ENCODE measurements at regions not wholly inside any gene's neighbourhood (a gene's known extent, or its start where the extent isn't known, plus 50 kb on each side); places are given as distances from the start of the nearest gene placed in this dataset.
"Not testable (repeated sequence)": the region's sequence is repeated elsewhere in the genome, so short reads cannot be mapped to it uniquely, and the experiment has no call there.

DNA sequence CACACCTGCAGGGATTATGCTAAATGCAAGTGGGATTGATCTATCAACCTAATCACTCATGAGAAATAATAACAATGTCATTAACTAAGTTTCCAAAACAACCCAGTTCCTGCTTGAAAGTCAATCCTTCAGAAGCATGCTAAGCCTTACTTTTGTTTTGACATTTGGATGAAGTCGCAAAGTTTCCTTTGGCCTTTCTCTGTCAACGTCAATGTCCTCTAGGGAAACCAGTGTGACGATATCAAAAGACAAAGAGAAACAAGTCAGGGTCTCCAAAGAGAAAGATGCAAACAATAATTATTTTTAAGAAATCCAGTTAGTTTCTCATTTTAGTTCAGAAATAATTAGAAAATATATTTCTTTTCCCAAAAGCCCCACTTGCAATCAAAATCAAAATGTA lies 86.7 kb upstream of the SRD5A3 start:
- Mint-ChIP-seq H3K27ac (no peak overlapping the region), H3K36me3 (ENCODE audit: low read depth) (no peaks in the 10 kb centered on the region), H3K4me3 (no peak overlapping the region)

DNA sequence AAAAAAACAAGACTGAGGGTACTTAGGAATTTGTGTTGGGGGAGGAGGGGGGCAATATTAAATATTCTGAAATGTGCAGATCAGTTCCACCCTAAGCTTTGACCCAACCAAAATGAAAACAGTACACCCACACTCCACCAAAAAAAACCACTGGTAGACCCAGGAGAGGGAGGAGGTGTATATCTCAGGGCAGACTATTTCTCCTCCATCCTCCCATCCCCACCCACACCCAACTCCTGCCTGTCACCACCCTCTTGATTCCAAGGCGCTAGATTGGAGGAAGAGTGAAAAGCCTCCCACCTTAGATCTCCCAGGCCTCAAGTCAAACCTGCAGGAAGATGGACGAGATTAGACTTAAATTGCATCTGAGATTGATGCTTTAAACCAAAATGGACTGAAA lies 76.6 kb upstream of the SRD5A3 start:
- ATAC-seq (no peak), DNase-seq (no peak)
- H3K9me3 ChIP-seq (ENCODE audit: control insufficient read depth, low read length, poor library complexity, severe bottlenecking) = no peaks in the 10 kb centered on the region
- H3K4me1 Mint-ChIP-seq = no peaks in the 10 kb centered on the region
- H3K27me3 Mint-ChIP-seq = peaks cover 52% of the 10 kb centered on the region
- no peak overlapping the region for H3K4me3 Mint-ChIP-seq
- H3K36me3 Mint-ChIP-seq (ENCODE audit: low read depth) = no peaks in the 10 kb centered on the region
- no peak overlapping the region for H3K27ac Mint-ChIP-seq

More for the DNA sequence above, 86.7 kb upstream of the SRD5A3 start:
- H3K4me1 Mint-ChIP-seq = no peaks in the 10 kb centered on the region
- H3K27me3 Mint-ChIP-seq = peaks cover 42% of the 10 kb centered on the region
- H3K9me3 ChIP-seq (ENCODE audit: control insufficient read depth, low read length, poor library complexity, severe bottlenecking) = no peaks in the 10 kb centered on the region
- no peak for DNase-seq
- no peak for ATAC-seq

DNA sequence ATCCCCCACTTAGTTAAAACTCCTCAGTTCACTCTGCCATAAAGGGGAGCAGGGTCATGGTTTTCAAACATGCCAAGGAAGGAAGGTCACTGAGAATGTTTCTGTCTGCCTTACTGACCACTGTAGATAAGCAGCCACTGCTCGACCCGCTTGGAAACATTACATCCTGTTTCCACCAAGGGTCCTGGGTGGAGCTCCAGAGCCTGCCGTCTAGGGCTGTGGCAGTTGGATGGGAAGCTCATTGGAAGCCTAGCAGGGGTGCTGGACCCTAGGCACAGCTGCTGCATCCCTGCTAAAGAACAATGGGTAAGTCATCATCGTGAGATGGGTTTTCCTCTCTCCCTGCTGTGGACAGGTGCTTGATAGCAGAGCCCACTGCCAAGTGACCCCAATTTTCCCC lies 76.0 kb upstream of the SRD5A3 start:
- H3K4me3 Mint-ChIP-seq = no peak overlapping the region
- no peak for ATAC-seq
- peaks cover 57% of the 10 kb centered on the region for H3K27me3 Mint-ChIP-seq
- no peak overlapping the region for H3K27ac Mint-ChIP-seq
- no peaks in the 10 kb centered on the region for H3K36me3 Mint-ChIP-seq (ENCODE audit: low read depth)
- no peak for DNase-seq
- no peaks in the 10 kb centered on the region for H3K9me3 ChIP-seq (ENCODE audit: control insufficient read depth, low read length, poor library complexity, severe bottlenecking)
- H3K4me1 Mint-ChIP-seq = no peaks in the 10 kb centered on the region

DNA sequence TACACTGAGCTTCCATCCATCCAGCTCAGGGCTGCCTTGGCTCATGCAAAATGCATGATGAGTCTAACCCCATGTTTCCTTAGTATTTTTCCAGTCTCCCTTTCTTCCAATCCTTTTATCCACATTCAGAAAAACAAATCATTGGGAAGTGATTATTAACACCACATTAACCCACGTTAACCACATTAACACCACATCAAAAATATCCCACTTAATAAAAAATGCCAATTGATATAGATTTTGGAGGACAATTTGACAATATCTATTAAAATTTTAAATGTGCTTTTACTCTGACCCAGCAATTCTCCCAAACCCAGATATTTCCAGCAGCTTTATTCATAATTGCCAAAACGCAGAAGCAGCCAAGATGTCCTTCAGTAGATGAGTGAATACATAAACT lies 75.6 kb upstream of the SRD5A3 start:
- ATAC-seq = no peak
- H3K9me3 ChIP-seq (ENCODE audit: control insufficient read depth, low read length, poor library complexity, severe bottlenecking) = no peaks in the 10 kb centered on the region
- peaks cover 57% of the 10 kb centered on the region for H3K27me3 Mint-ChIP-seq
- H3K27ac Mint-ChIP-seq = no peak overlapping the region
- no peak overlapping the region for H3K4me3 Mint-ChIP-seq
- H3K36me3 Mint-ChIP-seq (ENCODE audit: low read depth) = no peaks in the 10 kb centered on the region
- no peak for DNase-seq
- no peaks in the 10 kb centered on the region for H3K4me1 Mint-ChIP-seq

- ATAC-seq = no peak
- no peaks in the 10 kb centered on the region for H3K4me1 Mint-ChIP-seq
- H3K4me3 Mint-ChIP-seq = no peak overlapping the region
- H3K27ac Mint-ChIP-seq = no peak overlapping the region
- no peak for DNase-seq
- no peaks in the 10 kb centered on the region for H3K36me3 Mint-ChIP-seq (ENCODE audit: low read depth)
- peaks cover 41% of the 10 kb centered on the region for H3K27me3 Mint-ChIP-seq
- H3K9me3 ChIP-seq (ENCODE audit: control insufficient read depth, low read length, poor library complexity, severe bottlenecking) = no peaks in the 10 kb centered on the region
These were observed 73.9 kb upstream of the SRD5A3 start for GRCh38 chr4:55272102-55272501.

- peaks cover 36% of the 10 kb centered on the region for H3K27me3 Mint-ChIP-seq
- H3K9me3 ChIP-seq (ENCODE audit: control insufficient read depth, low read length, poor library complexity, severe bottlenecking) = no peaks in the 10 kb centered on the region
- ATAC-seq (no peak), DNase-seq (no peak)
- no peaks in the 10 kb centered on the region for H3K36me3 Mint-ChIP-seq (ENCODE audit: low read depth)
- H3K4me3 Mint-ChIP-seq = no peak overlapping the region
- H3K27ac Mint-ChIP-seq = no peak overlapping the region
- H3K4me1 Mint-ChIP-seq = no peaks in the 10 kb centered on the region
These were observed 73.5 kb upstream of the SRD5A3 start for GRCh38 chr4:55272589-55272988.

DNA sequence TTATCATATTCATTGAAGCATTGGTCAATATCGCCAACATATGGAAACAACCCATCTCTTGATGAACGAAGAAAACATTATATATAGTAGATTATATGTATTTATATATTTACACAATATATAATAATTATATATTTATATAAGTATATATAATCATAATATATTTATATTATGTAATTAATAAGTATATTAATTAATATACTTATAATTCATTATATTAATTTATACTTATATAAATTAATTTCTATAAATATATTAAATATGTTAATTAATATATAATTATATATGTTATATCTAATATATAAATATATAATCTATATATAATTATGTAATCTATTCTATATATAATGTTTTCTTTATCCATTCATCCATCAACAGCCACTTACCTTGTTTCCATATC lies 69.0 kb upstream of the SRD5A3 start:
- H3K27ac Mint-ChIP-seq = no peak overlapping the region
- H3K27me3 Mint-ChIP-seq = peaks cover 18% of the 10 kb centered on the region
- DNase-seq = no peak
- no peaks in the 10 kb centered on the region for H3K36me3 Mint-ChIP-seq (ENCODE audit: low read depth)
- no peaks in the 10 kb centered on the region for H3K4me1 Mint-ChIP-seq
- H3K4me3 Mint-ChIP-seq = no peak overlapping the region
- H3K9me3 ChIP-seq (ENCODE audit: control insufficient read depth, low read length, poor library complexity, severe bottlenecking) = no peaks in the 10 kb centered on the region
- no peak for ATAC-seq

GRCh38 chr4:55278316-55278715 lies 67.7 kb upstream of the SRD5A3 start:
- H3K9me3 ChIP-seq (ENCODE audit: control insufficient read depth, low read length, poor library complexity, severe bottlenecking) = no peaks in the 10 kb centered on the region
- no peak for ATAC-seq
- no peak overlapping the region for H3K27ac Mint-ChIP-seq
- H3K36me3 Mint-ChIP-seq (ENCODE audit: low read depth) = no peaks in the 10 kb centered on the region
- no peak overlapping the region for H3K4me3 Mint-ChIP-seq
- H3K4me1 Mint-ChIP-seq = no peaks in the 10 kb centered on the region
- DNase-seq = no peak
- peaks cover 13% of the 10 kb centered on the region for H3K27me3 Mint-ChIP-seq

DNA sequence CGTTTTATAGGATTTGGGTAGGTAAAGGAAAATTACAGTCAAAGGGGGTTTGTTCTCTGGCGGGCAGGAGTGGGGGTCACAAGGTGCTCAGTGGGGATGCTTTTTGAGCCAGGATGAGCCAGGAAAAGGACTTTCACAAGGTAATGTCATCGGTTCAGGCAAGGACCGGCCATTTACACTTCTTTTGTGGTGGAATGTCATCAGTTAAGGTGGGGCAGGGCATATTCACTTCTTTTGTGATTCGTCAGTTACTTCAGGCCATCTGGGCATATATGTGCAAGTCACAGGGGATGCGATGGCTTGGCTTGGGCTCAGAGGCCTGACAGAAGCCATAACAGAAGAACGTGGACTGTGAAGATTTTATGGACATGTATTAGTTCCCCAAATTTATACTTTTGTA lies 65.6 kb upstream of the SRD5A3 start:
- DNase-seq; H3K27ac Mint-ChIP-seq; H3K27me3 Mint-ChIP-seq; H3K36me3 Mint-ChIP-seq (ENCODE audit: low read depth); H3K4me3 Mint-ChIP-seq; H3K9me3 ChIP-seq (ENCODE audit: control insufficient read depth, low read length, poor library complexity, severe bottlenecking); ATAC-seq; H3K4me1 Mint-ChIP-seq: not testable (repeated sequence)

DNA sequence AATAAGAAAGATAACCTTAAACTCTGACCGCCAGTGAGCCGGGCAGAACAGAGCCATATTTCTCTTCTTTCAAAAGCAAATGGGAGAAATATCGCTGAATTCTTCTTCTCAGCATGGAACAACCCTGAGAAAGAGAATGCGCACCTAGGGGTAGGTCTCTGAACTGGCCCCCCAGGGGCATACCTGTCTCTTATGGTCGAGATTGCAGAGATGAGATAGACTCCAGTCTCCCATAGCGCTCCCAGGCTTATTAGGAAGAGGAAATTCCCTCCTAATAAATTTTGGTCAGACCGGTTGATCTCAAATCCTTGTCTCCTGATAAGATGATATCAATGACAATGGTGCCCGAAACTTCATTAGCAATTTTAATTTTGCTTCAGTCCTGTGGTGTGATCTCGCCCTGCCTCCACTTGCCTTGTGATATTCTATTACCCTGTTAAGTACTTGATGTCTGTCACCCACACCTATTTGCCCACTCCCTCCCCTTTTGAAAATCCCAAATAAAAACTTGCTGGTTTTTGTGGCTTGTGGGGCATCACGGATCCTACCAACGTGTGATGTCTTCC lies 64.8 kb upstream of the SRD5A3 start:
- H3K9me3 ChIP-seq (ENCODE audit: control insufficient read depth, low read length, poor library complexity, severe bottlenecking); DNase-seq; H3K27ac Mint-ChIP-seq; H3K36me3 Mint-ChIP-seq (ENCODE audit: low read depth); H3K27me3 Mint-ChIP-seq; ATAC-seq; H3K4me3 Mint-ChIP-seq; H3K4me1 Mint-ChIP-seq: not testable (repeated sequence)

GRCh38 chr4:55284331-55284730 lies 61.7 kb upstream of the SRD5A3 start:
- Mint-ChIP-seq H3K36me3 (ENCODE audit: low read depth) (no peaks in the 10 kb centered on the region), H3K4me1 (no peaks in the 10 kb centered on the region), H3K27ac (no peak overlapping the region), H3K4me3 (no peak overlapping the region), H3K27me3 (no peaks in the 10 kb centered on the region)
- H3K9me3 ChIP-seq (ENCODE audit: control insufficient read depth, low read length, poor library complexity, severe bottlenecking) = peaks cover 3% of the 10 kb centered on the region
- DNase-seq = no peak
- no peak for ATAC-seq

DNA sequence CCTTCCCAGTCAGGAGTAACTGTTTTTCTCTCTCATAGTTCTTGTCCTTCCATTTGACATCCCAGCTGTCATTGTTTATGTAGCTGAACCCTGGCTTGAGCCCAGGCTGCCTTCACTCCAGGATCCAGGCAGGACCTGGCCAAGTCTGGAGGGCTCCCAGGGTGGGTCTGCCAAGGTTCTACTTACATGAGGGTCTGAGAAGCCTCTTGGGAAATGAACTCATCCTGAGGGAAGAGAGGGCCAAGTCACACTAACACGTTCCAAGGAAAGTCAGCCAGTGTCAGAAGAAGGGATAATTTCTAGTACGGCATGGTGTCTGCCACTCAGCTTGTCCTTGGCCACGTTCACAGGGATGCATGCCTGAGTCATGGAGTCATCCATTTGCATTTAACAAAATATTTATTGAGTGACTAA lies 54.8 kb upstream of the SRD5A3 start:
- H3K4me1 Mint-ChIP-seq = peaks cover 2% of the 10 kb centered on the region
- peaks cover 19% of the 10 kb centered on the region for H3K27me3 Mint-ChIP-seq
- no peaks in the 10 kb centered on the region for H3K9me3 ChIP-seq (ENCODE audit: control insufficient read depth, low read length, poor library complexity, severe bottlenecking)
- H3K4me3 Mint-ChIP-seq = no peak overlapping the region
- no peaks in the 10 kb centered on the region for H3K36me3 Mint-ChIP-seq (ENCODE audit: low read depth)
- DNase-seq (no peak), ATAC-seq (no peak)
- H3K27ac Mint-ChIP-seq = no peak overlapping the region

GRCh38 chr4:55296096-55296495 lies 49.9 kb upstream of the SRD5A3 start:
- Mint-ChIP-seq H3K27ac (no peak overlapping the region), H3K27me3 (peaks cover 13% of the 10 kb centered on the region), H3K36me3 (ENCODE audit: low read depth) (peaks cover 2% of the 10 kb centered on the region), H3K4me1 (no peaks in the 10 kb centered on the region), H3K4me3 (no peak overlapping the region)
- H3K9me3 ChIP-seq (ENCODE audit: control insufficient read depth, low read length, poor library complexity, severe bottlenecking) = no peaks in the 10 kb centered on the region
- DNase-seq = no peak
- ATAC-seq = no peak
